GM21786 (cell line): ENCODE measurements at regions not wholly inside any gene's neighbourhood (a gene's known extent, or its start where the extent isn't known, plus 50 kb on each side); places are given as distances from the start of the nearest gene placed in this dataset.
"Not testable (repeated sequence)": the region's sequence is repeated elsewhere in the genome, so short reads cannot be mapped to it uniquely, and the experiment has no call there.

Experiments used
- ATAC-seq: cut with Tn5 transposase; IDR thresholded peaks from one replicate; pipeline ENCODE4 v1.9.1; 2021; ENCODE audit not compliant: unreplicated experiment

- ATAC-seq, result peak; percentile 65
Observed at GRCh38 chr6:6810727-6811126, 222.2 kb downstream of the LY86 start.

DNA sequence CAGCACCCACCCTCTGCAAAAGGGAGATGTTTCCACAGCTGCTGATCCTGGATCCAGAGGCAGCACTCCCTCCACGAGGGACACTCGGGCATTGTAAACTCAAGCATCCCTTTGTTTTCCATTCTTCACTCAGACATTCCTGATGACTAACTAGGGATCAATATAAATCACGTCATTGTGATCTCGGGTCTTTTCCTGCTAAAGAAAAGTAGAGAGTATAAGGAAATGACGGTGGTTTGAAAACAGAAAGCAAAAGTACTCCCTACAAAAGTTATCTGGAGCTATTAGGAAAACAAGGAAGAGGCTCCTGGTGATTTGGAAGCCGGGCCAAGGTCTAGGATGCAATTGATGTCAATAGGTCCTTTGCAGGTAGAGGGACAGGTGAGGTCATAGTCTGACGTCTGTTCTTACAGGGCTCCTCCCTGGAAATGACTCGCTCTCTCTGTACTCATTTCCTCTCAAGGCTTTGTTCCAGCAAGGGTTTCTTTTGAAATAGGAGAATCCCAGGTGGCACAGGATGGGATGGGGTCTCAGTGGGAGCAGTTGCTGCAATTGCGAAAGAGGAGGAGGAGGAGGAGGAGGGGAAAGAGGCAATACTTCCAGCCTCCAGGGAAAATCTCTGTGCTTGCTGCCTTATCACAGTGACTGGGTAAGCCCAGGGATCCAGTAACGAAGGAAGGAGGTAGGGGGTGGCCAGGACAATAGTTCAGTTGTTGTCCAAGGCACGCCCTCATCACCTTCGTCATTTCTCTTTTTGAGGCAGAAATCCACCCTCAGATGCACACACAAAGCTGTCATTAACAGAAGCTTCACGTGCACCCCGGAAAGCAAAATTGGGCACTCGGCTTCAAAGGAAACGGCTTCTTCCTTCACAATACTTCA is 222.8 kb downstream of the LY86 start:
- ATAC-seq, result no peak

DNA sequence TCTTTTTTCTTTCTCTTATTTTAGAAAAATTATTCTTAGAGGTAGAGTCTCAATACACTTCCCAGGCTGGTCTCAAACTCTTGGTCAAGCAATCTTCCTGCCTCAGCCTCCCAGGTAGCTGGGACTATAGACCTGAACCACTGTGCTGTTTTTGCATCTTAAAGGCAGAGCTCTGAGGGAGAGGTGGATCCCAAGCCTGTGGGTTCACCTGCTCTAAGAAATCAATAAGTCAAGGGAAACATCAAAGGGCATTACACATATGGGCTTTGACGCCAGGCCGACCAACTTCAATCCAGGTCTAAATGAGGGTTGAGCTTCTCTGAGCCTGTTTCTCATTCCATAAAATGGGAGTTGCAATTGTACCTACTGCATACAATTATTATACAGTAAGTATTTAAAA is 223.9 kb downstream of the LY86 start:
- no peak for ATAC-seq

DNA sequence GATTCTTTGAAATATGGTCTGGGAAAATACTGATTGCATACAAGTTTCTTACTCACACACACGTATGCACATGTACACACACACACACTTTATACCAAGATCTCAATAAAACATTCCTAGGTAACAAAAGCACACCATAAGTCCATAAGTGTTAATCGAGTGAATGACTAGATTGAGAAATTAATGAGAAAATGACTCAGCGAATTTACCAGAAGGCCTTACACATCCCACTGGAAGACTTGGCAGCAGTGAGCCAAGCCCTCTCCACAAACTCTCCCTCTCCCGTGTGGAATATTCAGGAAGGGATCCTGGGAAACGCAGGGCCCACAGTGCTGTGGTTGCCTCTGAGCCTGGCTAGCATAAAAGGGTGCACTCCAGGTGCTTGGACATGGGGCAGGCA is 227.2 kb downstream of the LY86 start:
- ATAC-seq, result no peak

- no peak for ATAC-seq
Observed at GRCh38 chr6:6816716-6817115, 228.2 kb downstream of the LY86 start.

DNA sequence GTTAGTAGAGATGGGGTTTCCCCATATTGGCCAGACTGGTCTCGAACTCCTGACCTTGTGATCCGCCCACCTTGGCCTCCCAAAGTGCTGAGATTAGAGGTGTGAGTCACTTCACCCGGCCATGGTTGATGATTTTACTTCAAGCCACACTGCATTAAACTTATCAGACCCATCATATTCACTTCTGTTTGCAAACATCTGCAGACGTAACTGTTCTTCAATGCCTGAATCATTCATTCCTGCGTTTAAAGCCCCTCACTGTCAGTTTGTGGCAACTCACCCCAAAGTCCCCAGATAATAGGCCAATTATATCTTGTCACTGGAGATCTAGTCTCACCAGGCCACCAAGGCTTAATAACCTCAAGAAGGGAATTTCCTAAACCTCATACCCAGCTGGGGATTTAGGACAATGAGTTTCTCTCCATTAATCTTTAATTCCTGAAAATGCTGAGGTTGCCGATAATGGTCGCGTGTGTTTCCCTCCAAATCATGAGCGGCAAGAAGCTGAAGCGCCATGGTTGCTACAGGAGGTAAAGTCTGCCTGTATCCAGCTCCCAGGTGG is 229.6 kb downstream of the LY86 start:
- no peak for ATAC-seq

DNA sequence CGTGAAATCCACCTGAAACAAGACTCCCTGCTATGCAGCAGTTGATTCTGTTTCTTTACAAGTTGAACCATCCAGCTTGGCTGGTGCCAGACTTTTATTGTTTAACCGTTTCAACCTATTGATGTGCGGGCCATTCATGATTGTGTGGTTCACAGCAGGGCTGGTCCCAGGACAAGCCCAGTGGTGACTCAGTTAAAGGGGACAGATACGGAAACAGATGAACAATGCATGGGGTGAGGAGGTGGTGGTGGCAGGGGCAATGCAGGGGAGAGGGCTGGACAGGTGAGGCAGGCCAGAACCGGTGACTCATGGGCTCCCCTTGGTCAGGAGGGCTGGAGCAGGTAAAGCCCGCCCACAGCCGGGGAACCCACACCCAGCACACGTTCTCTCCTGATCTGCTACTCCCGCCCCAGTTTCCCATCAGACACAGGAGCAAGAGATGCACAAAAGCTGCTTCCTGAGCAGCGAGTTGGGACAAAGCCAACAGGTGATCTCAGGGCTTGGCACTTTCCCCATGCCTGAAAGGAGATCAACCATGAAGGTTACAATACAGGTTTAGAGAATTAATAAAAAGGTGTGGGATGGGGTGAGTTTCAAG is 232.2 kb downstream of the LY86 start:
- ATAC-seq, result no peak

DNA sequence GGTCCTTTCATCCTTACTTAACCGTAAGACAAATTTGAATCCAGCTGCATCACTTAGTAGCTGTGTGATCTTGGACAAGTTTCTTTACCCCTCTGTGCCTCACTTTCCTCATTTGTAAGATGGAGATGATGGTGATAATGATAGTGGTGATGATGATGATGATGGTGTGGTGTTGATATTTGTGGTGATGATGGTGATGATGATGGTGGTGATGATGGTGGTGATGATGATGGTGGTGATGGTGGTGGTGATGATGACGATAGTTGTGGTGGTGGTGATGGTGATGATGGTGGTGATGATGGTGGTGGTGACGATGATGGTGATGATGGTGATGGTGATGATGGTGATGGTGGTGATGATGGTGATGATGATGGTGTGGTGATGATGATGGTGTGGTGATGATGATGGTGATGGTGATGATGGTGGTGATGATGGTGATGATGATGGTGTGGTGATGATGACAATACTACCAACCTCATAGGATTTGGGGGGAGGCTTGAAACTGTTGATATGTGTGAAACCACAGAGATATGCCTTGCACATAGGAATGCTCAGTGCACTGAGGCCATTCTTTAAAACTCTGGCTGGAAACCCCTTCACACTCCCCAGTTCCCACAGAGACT is 233.2 kb downstream of the LY86 start:
- ATAC-seq, result no peak

- no peak for ATAC-seq
Observed at GRCh38 chr6:6823030-6823429, 234.5 kb downstream of the LY86 start.

- no peak for ATAC-seq
Observed at GRCh38 chr6:6823568-6824224, 235.2 kb downstream of the LY86 start.

DNA sequence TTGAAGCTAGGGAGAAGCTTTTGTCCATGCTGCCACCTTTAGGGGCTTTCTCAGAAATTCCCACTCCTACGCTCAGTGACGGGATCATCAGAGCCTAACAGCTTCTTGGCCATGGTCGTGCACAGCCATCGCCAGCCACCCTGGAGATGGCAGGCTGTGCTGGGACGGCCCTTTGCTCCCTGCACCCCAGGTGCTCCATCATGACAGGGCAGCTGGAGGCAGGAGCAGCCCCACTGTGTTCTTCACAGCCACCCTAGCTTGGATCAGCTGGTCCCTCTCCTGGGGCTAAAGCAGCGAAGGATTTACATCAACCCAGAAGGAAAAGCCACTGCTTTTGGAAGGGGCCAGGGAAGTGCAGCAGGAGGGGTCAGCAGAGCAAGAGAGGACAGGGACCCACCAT is 235.9 kb downstream of the LY86 start:
- no peak for ATAC-seq

GRCh38 chr6:6825193-6825784 is 236.8 kb downstream of the LY86 start:
- ATAC-seq, result no peak

GRCh38 chr6:6826095-6826901 is 237.8 kb downstream of the LY86 start:
- ATAC-seq, result peak; percentile 87

- ATAC-seq, result no peak
Observed at GRCh38 chr6:6826961-6827360, 238.4 kb downstream of the LY86 start.

DNA sequence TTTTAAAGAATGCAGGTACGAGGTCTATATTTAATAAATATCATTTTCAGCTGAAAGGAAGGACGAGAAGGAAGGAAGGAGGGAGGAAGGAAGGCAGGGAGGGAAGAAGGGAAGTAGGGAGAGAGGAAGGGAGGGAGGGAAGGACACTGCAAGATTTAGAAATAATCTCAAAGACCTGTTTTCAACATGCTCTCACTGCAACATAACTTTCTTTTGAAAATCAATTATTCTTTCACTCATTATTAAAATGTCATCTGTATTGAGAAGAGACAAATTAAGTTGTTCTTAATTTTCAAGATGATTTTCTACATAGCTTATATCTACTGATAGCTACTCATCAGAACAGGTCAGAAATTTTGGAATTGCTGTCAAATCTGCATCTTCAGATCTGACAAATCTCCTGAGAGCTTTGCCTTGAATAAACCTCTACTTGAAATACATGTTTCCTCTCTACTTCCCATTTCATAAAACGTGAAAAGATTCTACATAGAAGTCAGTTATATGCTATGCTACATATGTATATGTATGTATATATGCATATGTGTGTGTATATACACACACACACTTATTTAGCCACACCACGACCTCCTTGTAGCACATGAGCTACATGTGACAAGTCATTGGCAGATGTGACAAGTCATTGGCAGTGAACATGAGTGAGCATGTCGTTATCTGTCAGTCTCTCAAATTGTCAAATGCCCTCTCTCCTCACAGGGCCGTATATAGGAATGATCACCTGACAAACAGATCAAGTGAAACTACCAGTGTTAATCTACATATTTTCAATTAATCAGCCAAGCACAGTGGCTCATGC is 241.6 kb downstream of the LY86 start:
- ATAC-seq, result no peak

DNA sequence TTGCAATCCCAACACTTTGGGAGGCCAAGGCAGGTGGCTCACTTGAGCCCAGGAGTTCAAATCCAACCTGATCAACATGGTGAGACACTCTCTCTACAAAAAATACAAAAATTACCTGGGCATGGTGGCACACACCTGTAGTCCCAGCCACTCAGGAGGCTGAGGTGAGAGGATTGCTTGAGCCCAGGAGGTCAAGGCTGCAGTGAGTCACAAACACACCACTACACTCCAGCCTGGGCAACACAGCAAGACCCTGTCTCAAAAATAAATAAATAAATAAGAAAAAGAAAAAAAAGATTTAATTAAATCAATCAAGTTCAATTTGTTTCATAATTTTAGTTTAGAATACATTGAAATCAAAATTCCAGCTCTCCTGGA is 242.2 kb downstream of the LY86 start:
- ATAC-seq, result not testable (repeated sequence)

DNA sequence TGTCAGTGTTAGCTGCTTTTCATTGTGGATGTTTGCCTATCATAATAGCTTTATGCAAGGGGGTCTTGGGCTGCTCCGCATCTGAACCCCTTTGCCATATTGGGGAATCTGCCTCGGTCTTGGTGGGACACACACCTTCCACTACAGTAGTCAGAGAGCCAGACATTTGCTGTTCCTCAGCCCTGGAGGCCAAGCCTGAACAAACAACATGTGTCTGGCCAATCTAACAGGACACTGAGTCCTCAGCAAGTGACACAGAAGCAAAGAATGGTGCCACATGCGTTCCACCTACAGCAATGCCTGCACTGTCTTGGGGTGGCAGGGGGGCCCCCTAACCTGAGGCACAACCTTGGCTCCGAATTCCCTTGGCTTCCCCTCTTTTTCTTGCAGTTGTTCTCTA is 243.9 kb downstream of the LY86 start:
- no peak for ATAC-seq

DNA sequence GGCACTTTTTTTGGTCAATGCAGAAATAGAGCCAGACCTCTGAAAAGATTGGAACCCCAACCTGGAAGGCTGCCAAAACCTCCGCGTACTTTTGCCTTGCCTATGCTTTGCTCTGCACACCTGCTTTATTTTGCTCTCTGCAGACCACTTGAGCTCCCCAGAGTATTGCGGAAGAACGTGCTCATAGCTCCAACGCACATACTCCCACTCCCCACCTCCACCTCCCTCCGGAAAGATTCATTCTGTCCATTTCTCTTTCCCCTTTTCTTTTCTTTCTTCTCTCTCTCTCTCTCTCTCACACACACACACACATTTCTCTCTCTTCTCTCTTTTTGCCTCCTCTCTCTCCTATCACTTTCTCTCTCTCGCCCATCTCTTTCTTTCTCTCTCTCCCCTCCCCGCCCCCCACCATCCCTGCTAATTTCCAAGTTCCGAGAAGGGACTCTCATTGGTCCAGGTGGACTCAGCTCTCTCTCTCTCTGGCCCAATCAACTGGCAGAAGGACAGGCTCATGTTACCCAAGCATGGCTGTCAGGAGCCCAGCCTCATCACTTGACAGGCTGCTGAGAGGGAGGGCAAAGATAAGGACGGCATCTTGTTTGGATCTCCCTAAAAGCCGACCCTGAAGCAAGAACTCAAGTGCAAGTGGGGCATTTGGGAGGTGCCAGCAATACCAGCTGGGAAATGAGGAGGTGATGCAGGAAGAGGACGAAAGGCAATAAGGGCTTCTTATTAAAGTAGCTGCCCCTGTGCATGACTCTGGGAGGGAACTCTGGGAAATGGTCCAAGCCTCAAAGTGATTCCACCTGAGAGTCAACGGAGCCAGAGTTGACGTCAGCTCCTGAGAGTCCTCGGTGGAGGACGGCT is 246.1 kb downstream of the LY86 start:
- ATAC-seq, result no peak

DNA sequence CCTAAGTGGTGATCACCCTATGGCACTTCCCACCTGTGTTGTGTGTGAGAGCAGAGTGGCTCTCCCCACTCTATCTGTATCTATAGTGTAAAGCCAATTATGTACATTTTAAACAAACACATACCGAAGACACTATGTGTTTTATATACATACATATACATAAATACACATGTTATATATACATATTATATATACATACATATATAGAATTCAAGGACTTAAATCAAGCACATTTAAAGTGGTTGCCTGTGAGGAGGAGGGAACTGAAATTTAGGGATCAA is 246.6 kb downstream of the LY86 start:
- ATAC-seq, result no peak
